GM21423 (cell line): ENCODE measurements at regions not wholly inside any gene's neighbourhood (a gene's known extent, or its start where the extent isn't known, plus 50 kb on each side); places are given as distances from the start of the nearest gene placed in this dataset.

Source experiments
- ATAC-seq: cut with Tn5 transposase; IDR thresholded peaks from one replicate; pipeline ENCODE4 v1.9.1; 2021; ENCODE audit warnings: mild to moderate bottlenecking, moderate library complexity; ENCODE audit not compliant: unreplicated experiment

- ATAC-seq, result no peak
These were observed 77.4 kb upstream of the PLCL2 start for GRCh38 chr3:16807391-16807790.

DNA sequence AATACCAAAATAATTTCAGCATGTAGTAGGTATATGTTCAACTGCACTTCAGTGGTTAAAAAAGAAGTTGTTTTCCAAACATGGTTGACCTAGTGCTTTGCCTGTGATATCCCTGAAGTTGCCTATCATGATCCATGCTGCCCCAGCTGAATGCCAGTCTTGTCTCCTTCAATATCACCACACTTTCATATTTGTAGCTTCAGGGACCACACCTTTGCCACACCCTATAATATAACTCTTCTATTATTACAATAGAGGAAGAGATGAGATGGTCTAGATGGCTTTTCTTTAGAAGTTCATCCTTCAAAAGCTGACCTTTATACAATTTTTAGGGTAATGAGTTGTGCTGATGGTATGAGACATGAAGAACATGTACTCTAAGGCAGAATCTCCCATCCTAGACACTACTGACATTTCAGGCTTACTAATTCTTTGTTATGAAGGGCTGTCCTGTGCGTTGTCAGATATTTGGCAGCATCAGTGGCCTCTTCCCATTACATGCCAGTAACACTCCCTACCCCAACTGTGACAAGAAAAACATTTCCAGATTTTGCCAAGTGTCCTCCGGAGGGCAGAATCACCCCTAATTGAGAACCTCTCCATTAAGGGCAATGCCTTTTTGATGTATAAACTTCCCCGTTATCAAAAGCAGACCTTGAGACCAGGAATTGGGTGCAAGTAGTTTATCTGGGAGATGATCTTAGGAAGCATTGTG, 76.2 kb upstream of the PLCL2 start:
- ATAC-seq, result no peak

GRCh38 chr3:16809482-16809881, 75.3 kb upstream of the PLCL2 start:
- ATAC-seq, result no peak

DNA sequence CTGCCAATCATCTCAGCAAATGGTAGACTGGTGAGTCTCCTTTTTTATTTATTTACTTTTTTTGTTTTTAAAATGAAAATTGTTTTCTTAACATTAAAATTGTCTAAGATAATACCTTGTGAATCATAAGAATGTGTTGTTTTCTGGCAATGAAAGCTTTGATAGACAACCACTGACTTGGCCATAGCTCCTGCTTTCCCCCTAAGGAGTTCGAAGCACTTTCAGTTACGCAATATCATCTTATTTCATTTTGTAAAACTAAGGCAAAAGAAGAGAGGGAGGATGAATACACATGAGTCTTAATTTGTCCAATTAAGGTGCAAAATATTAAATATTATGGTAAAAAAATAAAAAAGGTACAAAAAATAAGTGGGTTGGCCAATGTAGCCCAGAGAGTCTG, 74.8 kb upstream of the PLCL2 start:
- ATAC-seq, result no peak

GRCh38 chr3:16810593-16811367, 74.0 kb upstream of the PLCL2 start:
- no peak for ATAC-seq

DNA sequence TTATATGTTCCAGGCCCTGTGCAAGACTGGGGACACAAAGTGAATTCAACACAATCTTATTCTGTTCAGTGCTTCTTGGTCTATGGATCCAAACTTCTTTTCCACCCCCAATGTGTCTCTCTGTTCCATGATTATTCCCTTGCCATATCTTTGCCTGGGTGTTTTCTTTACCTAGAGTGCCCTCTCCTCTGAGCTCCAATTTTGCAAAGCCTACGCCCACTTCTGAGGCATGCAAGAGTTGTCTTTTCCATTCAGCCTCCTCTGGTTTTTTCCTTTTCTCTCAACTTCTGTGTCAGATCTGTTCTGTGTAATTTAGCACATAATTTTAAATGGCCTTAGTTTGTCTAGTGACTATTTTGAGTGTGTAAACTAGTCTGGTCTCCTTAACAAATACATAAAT, 72.8 kb upstream of the PLCL2 start:
- no peak for ATAC-seq

DNA sequence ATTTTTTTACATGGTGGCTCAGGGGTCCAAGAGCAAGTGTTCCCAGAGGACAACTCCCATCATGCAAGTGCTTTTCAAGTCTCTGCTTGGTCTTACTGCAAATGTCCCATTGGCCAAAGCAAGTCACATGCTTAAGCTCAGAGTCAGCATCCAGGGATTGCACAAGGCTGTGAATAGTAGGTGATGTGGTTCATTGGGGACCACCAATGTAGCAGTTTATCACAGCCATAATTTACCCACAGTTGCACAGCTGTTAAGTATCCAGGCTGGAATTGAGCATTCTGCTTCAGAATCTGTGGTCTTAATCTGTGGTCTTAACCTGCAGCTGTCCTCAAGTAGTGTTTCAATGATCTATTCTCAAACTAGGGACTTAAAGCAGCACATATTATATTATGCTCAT, 71.4 kb upstream of the PLCL2 start:
- no peak for ATAC-seq

GRCh38 chr3:16816048-16816780, 68.5 kb upstream of the PLCL2 start:
- ATAC-seq, result no peak

DNA sequence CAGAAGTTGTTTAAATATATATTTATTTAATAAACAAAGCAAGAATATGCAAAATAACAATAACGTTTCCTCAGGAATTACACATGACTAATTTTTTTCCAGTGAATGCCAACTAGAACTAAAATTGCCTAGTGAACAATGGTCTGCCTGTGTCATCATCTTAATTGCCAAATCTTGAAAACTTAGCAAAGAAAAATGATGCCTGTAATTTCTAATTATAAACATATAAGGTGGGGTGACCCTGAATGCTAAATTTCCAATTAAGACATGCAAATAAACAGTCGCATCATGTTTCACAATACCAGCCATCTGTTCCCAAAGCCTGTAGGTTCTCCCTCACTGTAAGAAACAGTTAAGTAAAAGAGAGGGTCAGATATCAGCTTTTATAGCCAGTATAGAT, 67.6 kb upstream of the PLCL2 start:
- no peak for ATAC-seq

GRCh38 chr3:16818194-16818593, 66.6 kb upstream of the PLCL2 start:
- no peak for ATAC-seq

DNA sequence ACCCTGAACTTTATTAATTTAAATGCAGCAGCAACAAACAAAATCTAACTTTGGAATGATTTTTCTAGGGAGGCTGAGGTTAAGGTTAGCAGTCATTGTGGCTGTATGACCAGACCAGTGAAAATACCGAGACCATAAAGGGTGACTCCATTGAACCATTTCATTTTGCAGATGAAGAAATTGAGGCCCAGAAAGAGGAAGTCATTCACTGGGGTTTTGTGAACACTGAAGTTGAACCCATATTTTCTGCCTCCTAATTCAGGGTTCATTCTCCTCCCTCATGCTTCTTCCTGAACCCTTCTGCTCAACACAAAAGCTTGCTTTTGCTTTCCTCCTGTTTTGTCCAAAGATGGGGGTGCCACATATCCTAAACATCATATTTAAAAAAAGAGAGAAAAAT, 65.8 kb upstream of the PLCL2 start:
- no peak for ATAC-seq

DNA sequence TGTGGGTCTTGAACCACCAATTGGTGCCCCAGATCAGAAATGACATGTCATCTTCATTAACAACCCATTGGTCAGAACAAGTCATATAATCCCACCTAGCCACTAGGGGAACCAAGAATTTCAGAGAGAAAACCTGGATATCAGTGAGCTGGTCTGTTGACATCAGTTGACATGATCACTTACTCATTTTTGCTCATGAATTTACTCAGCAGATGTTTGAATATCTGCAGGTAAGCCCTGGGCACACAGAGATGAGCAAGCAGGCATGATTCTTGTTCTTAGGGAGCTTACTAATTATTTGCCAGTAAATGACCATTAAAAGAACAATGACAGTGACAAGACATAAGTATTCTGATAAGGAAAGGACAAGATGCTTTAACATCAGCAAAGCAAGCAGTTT, 64.3 kb upstream of the PLCL2 start:
- no peak for ATAC-seq

GRCh38 chr3:16821053-16821452, 63.7 kb upstream of the PLCL2 start:
- ATAC-seq, result no peak

GRCh38 chr3:16824081-16824696, 60.6 kb upstream of the PLCL2 start:
- peak; percentile 74 for ATAC-seq

DNA sequence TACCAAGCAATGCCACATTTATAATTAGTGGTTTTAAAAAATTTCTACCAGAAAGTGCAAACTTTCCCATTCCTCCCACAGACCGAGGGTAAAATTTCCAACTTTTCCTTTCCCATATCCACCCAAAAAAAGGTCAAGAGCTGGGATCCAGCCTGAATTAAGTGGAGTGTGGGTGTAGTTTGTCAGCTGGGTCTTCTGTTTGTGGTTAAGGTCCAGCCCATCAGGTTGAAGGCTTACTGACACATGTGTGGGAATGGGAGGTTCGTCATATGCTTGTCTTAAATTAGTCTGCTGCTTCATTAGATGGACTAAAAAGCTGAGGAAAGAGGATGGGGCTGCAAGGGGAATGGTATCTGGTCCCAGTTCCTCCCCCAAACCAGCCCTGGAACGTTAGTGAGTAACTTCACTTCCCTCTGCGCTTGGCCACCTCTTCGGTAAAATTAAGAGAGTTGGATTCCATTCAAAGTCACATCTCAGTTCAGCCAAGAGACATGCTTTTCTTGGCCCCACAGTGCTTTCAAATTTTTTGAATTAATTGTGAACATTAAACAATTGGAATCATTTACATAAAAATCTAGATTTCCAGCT, 59.0 kb upstream of the PLCL2 start:
- ATAC-seq, result no peak

DNA sequence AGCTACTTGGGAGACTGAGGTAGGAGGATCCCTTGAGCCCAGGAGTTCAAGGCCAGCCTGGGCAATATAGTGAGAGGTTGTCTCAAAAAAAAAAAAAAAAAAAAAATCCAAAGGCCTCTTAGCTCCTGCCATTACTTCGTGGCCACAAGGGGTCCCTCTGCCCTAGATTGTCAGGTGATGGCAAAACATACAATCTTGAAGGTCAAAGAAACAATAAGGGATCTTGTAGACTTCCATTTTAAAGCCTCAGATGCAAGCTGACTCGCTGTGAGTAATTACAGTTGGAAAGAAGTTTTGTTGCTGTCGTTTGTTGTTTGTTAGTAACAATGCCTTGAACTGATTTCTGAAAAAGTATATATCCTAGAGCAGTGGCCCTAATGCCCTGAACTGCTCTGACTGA, 55.9 kb upstream of the PLCL2 start:
- ATAC-seq, result no peak

- ATAC-seq, result no peak
These were observed 52.9 kb upstream of the PLCL2 start for GRCh38 chr3:16831846-16832245.

DNA sequence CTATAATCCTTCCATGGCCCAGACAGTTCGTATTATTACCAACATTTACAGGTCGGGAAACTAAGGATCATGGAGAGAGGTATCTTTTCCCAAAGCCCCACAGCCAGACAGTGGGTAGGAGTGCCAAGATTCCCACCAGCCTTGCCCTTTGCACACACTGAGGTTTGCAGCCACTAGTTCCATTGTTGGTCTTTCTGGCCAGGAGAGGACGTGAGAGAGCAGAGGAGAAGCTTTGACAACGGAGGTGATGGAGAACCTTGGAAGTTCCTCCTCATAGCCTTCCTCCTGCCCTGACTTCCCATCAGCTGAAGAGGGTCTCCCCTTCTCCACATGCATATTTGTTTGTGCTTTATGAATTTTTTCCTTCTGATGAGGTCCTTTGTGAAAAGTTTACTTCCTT, 50.5 kb upstream of the PLCL2 start:
- no peak for ATAC-seq

GRCh38 chr3:16834753-16835152, 50.0 kb upstream of the PLCL2 start:
- ATAC-seq, result no peak
